Smooth muscle cell (in vitro differentiated cells): ENCODE measurements at regions not wholly inside any gene's neighbourhood (a gene's known extent, or its start where the extent isn't known, plus 50 kb on each side); places are given as distances from the start of the nearest gene placed in this dataset.
"Not testable (repeated sequence)": the region's sequence is repeated elsewhere in the genome, so short reads cannot be mapped to it uniquely, and the experiment has no call there.

Experiments used
- DNase-seq: peaks from one replicate; lab custom pipeline; 2025; ENCODE audit not compliant: unreplicated experiment; lab: John Stamatoyannopoulos, UW
- H2AFZ ChIP-seq: fragments of 200-600 bp; sonication (generic); 2 replicates; pipeline ENCODE4 v1.6.0; 2016; ENCODE audit warnings: antibody characterized with exemption, low read depth, mild to moderate bottlenecking
- H3F3A ChIP-seq: fragments of 200-600 bp; sonication (generic); 2 replicates; pipeline ENCODE4 v1.6.0; 2017; ENCODE audit warnings: antibody characterized with exemption, low read depth
- H3K27ac ChIP-seq: fragments of 200-600 bp; sonication (generic); 2 replicates; pipeline ENCODE4 v1.5.1; 2016; ENCODE audit warnings: low read depth, mild to moderate bottlenecking
- H3K27me3 ChIP-seq: fragments of 200-600 bp; sonication (generic); 2 replicates; pipeline ENCODE4 v1.6.1; 2016; ENCODE audit warnings: low read depth, mild to moderate bottlenecking
- H3K36me3 ChIP-seq: fragments of 200-600 bp; sonication (generic); 2 replicates; pipeline ENCODE4 v1.5.1; 2016; ENCODE audit warnings: low read depth
- H3K4me1 ChIP-seq: fragments of 200-600 bp; sonication (generic); 2 replicates; pipeline ENCODE4 v1.5.1; 2016; ENCODE audit warnings: low read depth
- H3K4me2 ChIP-seq: fragments of 200-600 bp; sonication (generic); 2 replicates; pipeline ENCODE4 v1.6.0; 2016; ENCODE audit warnings: mild to moderate bottlenecking
- H3K4me3 ChIP-seq: fragments of 200-600 bp; sonication (generic); 2 replicates; pipeline ENCODE4 v1.5.1; 2016; ENCODE audit warnings: mild to moderate bottlenecking
- H3K79me2 ChIP-seq: fragments of 200-600 bp; sonication (generic); 2 replicates; pipeline ENCODE4 v1.6.0; 2016; ENCODE audit warnings: low read depth, mild to moderate bottlenecking
- H3K9ac ChIP-seq: fragments of 200-600 bp; sonication (generic); 2 replicates; pipeline ENCODE4 v1.6.0; 2016; ENCODE audit warnings: low read depth
- H3K9me3 ChIP-seq: fragments of 200-600 bp; sonication (generic); replicated peaks from 2 replicates; pipeline ENCODE4 v1.5.1; 2016; ENCODE audit warnings: low read depth
- H4K20me1 ChIP-seq: fragments of 200-600 bp; sonication (generic); 2 replicates; pipeline ENCODE4 v1.6.0; 2016; ENCODE audit warnings: low read depth
- WGBS: methylation state at CpG from one replicate; pipeline ENCODE4 v1.1.7; 2016; ENCODE audit warnings: low lambda C conversion rate; 5-methylcytosine and 5-hydroxymethylcytosine counted together
- TF ChIP-seq, protein P1 (sequence below): fragments of 200-600 bp; sonication (generic); IDR thresholded peaks from 2 replicates; pipeline ENCODE4 v1.5.1; 2017; ENCODE audit warnings: borderline replicate concordance, mild to moderate bottlenecking, antibody characterized with exemption; ENCODE audit not compliant: insufficient read depth, poor library complexity, severe bottlenecking

DNA sequence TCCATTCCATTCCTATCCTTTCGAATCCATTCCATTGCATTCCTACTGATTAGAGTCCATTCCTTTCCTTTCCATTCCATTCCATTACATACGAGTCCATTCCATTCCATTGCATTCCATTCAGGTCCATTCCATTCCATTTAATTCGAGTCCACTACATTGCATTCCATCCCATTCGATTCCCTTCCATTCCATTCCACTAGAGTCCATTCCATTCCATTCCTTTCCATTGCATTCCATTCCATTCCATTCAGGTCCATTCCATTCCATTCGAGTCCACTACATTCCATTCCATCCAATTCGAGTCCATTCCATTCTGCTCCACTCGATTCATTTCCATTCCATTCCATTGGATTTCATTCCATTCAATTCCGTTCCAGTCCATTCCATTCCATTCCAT, 1133.6 kb downstream of the RPIA start:
- Histone ChIP-seq H3K27ac (no peak overlapping the region), H3K36me3 (no peaks in the 10 kb centered on the region), H3F3A (no peaks in the 10 kb centered on the region), H3K4me3 (no peak overlapping the region), H3K79me2 (no peaks in the 10 kb centered on the region), H3K4me1 (no peaks in the 10 kb centered on the region), H3K9me3 (peaks cover 38% of the 10 kb centered on the region), H4K20me1 (no peaks in the 10 kb centered on the region), H3K4me2 (no peak overlapping the region), H2AFZ (no peak overlapping the region), H3K9ac (no peak overlapping the region), H3K27me3 (no peaks in the 10 kb centered on the region)
- TF ChIP-seq, protein P1, sequence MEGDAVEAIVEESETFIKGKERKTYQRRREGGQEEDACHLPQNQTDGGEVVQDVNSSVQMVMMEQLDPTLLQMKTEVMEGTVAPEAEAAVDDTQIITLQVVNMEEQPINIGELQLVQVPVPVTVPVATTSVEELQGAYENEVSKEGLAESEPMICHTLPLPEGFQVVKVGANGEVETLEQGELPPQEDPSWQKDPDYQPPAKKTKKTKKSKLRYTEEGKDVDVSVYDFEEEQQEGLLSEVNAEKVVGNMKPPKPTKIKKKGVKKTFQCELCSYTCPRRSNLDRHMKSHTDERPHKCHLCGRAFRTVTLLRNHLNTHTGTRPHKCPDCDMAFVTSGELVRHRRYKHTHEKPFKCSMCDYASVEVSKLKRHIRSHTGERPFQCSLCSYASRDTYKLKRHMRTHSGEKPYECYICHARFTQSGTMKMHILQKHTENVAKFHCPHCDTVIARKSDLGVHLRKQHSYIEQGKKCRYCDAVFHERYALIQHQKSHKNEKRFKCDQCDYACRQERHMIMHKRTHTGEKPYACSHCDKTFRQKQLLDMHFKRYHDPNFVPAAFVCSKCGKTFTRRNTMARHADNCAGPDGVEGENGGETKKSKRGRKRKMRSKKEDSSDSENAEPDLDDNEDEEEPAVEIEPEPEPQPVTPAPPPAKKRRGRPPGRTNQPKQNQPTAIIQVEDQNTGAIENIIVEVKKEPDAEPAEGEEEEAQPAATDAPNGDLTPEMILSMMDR = no peak
- 74% methylated on average over 8 of the region's 8 CpGs for WGBS
- no peak for DNase-seq

DNA sequence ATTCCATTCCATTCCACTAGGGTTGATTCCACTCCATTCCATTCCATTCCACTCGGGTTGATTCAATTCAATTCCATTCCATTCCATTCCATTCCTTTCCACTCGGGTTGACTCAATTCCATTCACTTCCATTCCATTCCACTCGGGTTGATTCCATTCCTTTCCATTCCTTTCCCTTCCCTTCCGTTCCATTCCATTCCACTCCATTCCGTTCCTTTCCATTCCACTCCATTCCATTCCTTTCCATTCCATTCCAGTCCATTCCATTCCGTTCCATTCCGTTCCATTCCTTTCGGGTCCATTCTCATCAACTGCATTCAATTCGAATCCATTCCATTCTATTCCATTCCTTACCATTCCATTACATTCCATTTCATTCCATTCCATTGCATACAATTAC, 1135.3 kb downstream of the RPIA start:
- not testable (repeated sequence) for H3K4me3 ChIP-seq, H3K79me2 ChIP-seq, H4K20me1 ChIP-seq, H3K4me2 ChIP-seq, H3K9ac ChIP-seq, H3K27ac ChIP-seq, H3K36me3 ChIP-seq, H3K27me3 ChIP-seq, DNase-seq, H3F3A ChIP-seq, H3K4me1 ChIP-seq, H2AFZ ChIP-seq
- WGBS = 77% methylated on average over 9 of the region's 9 CpGs
- H3K9me3 ChIP-seq = peaks cover 42% of the 10 kb centered on the region

DNA sequence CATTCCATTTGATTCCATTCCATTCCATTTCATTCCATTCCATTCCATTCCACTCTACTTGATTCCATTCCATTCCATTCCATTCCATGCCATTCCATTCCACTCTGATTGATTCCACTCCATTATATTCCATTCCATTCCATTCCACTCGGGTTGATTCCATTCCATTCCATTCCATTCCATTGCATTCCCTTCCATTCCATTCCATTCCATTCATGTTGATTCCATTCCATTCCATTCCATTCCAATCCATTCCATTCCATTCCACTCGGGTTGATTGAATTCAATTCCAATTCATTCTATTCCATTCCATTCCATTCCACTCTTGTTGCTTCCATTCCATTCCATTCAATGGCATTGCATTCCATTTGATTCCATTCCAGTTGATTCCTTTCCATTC, 1136.4 kb downstream of the RPIA start:
- 65% methylated on average over 2 of the region's 2 CpGs for WGBS

DNA sequence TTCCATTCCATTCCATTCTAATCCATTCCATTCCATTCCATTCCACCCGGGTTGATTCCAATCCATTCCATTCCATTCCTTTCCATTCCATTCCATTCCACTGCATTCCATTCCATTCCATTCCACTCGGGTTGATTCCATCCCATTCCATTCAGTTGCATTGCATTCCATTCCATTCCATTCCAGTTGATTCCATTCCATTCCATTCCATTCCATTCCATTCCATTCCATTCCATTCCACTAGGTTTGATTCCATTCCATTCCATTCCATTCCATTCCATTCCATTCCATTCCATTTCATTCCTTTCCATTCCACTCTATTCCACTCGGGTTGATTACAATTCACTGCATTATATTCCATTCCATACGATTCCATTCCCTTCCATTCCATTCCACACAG, 1136.9 kb downstream of the RPIA start:
- not testable (repeated sequence) for H3K36me3 ChIP-seq, H3K27me3 ChIP-seq, H3K79me2 ChIP-seq, H4K20me1 ChIP-seq, H3K9ac ChIP-seq, H3K4me2 ChIP-seq, H3K4me1 ChIP-seq, H2AFZ ChIP-seq, H3K27ac ChIP-seq, H3F3A ChIP-seq, DNase-seq, H3K4me3 ChIP-seq
- 66% methylated on average over 4 of the region's 4 CpGs for WGBS
- peaks cover 35% of the 10 kb centered on the region for H3K9me3 ChIP-seq

More for the DNA sequence above, 1136.4 kb downstream of the RPIA start:
- not testable (repeated sequence) for H4K20me1 ChIP-seq, H3K27me3 ChIP-seq, H2AFZ ChIP-seq, DNase-seq, H3K4me2 ChIP-seq, H3K9ac ChIP-seq, H3K27ac ChIP-seq, H3K79me2 ChIP-seq, H3F3A ChIP-seq, H3K4me3 ChIP-seq, H3K4me1 ChIP-seq, H3K36me3 ChIP-seq
- peaks cover 36% of the 10 kb centered on the region for H3K9me3 ChIP-seq

DNA sequence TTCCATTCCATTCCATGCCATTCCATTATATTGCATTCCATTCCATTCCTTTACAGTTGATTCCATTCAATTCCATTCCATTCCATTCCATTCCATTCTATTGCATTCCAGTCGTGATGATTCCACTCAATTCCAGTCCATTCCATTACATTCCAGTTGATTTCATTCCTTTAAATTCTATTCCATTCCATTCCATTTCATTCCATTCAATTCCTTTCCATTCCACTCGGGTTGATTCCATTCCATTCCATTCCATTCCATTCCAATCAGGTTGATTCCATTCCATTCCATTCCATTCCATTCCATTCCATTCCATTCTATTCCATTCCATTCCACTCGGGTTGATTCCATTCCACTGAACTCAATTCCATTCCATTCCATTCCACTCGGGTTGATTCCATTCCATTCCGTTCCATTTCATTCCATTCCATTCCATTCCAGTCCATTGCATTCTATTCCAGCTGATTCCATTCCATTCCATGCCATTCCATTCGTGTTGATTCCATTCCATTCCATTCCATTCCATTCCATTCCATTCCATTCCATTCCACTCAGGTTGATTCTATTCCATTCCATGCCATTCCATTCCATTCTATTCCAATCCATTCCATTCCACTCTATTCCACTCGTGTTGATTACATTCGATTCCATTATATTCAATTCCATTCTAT, 1137.6 kb downstream of the RPIA start:
- H4K20me1 ChIP-seq, H3K4me3 ChIP-seq, DNase-seq, H3K36me3 ChIP-seq, H3K4me1 ChIP-seq, H2AFZ ChIP-seq, H3K27me3 ChIP-seq, H3K27ac ChIP-seq, H3K4me2 ChIP-seq, H3K9ac ChIP-seq, H3F3A ChIP-seq, H3K79me2 ChIP-seq: not testable (repeated sequence)
- H3K9me3 ChIP-seq = peaks cover 35% of the 10 kb centered on the region
- WGBS = 61% methylated on average over 8 of the region's 8 CpGs
